NCI-H82 (cell line): ENCODE measurements at regions not wholly inside any gene's neighbourhood (a gene's known extent, or its start where the extent isn't known, plus 50 kb on each side); places are given as distances from the start of the nearest gene placed in this dataset.
A peak's percentile ranks its signal among the peaks of the same experiment; 100 is the strongest.

Experiments used
- DNase-seq: peaks from one replicate; lab custom pipeline; 2025; lab: John Stamatoyannopoulos, UW

GRCh38 chr18:34978533-34978893 is 62.7 kb upstream of the MAPRE2 start:
- no peak for DNase-seq

DNA sequence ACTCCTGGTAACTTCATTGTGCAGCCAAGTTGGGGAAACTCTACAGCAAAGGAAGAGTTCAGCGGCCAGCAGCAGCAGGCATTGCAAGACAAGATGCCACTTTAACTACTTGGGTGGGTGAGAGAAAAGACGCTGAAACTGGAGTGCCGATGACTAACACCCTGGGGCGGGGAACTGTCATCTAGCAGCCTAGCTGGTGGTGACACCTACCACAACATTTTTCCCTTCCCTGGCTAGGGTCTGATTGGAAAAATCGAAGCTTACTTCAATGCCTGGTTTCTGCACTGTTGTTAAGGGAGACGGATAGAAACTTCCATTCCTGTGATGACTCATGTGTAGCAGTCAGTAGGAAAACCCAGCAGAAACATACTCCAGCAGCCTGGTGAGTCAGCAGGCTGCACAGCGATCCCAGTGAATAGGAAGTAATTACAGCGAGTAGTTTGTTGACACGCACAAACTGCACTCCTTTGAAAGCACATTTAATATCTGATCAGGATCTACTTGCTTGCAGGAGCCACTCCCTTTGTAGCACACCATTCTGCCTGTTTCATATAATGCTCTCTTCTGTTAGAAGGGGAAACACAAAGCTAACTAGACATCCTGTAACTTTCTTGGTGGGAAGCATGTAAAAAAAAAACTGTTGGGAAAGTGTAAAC is 62.1 kb upstream of the MAPRE2 start:
- peak; percentile 30 for DNase-seq

- DNase-seq, result no peak
Measured at GRCh38 chr18:34981487-34981886, 59.7 kb upstream of the MAPRE2 start.

DNA sequence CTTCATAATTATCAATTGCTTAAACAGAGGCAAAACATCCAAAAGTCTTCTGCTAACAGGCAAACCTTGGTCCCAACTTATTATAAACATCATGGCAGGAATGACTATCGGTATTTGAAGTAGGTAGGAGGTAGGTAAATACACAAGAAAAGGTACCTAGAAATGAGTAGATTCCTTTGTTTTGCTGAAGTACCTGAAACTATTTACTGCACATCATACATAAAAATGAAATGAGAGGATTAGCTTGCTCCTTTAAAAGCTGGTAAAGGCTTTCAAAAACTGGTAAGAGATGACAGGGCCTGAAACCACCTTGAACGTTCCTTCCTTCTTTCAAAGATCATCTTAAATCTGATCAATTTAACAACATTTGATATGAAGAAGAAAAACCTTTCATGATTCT is 55.2 kb upstream of the MAPRE2 start:
- no peak for DNase-seq

- DNase-seq, result no peak
Measured at GRCh38 chr18:34990597-34990996, 50.6 kb upstream of the MAPRE2 start.

GRCh38 chr18:34991152-34991551 is 50.1 kb upstream of the MAPRE2 start:
- no peak for DNase-seq
